Left lung (tissue), 4 donors: ENCODE measurements at regions not wholly inside any gene's neighbourhood (a gene's known extent, or its start where the extent isn't known, plus 50 kb on each side); places are given as distances from the start of the nearest gene placed in this dataset.

Experiments
- ATAC-seq: fragments of 200-7000 bp; cut with Tn5 transposase; one replicate; pipeline ENCODE4 v1.9.1; 2020; ENCODE audit warnings: moderate library complexity
- DNase-seq, 4 donors: peaks; one replicate each; pipeline ENCODE4 v3.0.0-alpha.2; 2013 to 2020
- H3K27ac ChIP-seq, 2 donors: fragments of 200-600 bp; sonication (generic) in 1 of 2; one replicate each; pipeline versions ENCODE4 v1.5.0 to v1.8.0; 2020 to 2021
- H3K27me3 ChIP-seq, 2 donors: fragments of 200-600 bp; sonication (generic) in 1 of 2; one replicate each; pipeline versions ENCODE4 v1.5.0 to v1.8.0; 2020 to 2021
- H3K36me3 ChIP-seq, 2 donors: fragments of 200-600 bp; sonication (generic) in 1 of 2; one replicate each; pipeline versions ENCODE4 v1.5.0 to v1.8.0; 2020 to 2021
- H3K4me1 ChIP-seq, 2 donors: fragments of 200-600 bp; one replicate each; pipeline ENCODE4 v1.8.0; 2021
- H3K4me3 ChIP-seq, 2 donors: fragments of 200-600 bp; sonication (generic) in 1 of 2; one replicate each; pipeline versions ENCODE4 v1.5.0 to v1.8.0; 2020 to 2021; ENCODE audit warnings: mild to moderate bottlenecking in 1 of 2
- H3K9me3 ChIP-seq, 2 donors: fragments of 200-600 bp; sonication (generic) in 1 of 2; one replicate each; pipeline versions ENCODE4 v1.5.0 to v1.8.0; 2020 to 2021
- intact Hi-C, 2 donors: fragments of 100-400 bp; cut with DNase I; formaldehyde crosslinking; loops; one replicate each; pipeline versions ENCODE4 v1.11.2 to v1.14.2; 2022
- TF ChIP-seq, protein P1 (sequence below), 2 donors: fragments of 200-600 bp; sonication (generic) in 1 of 2; IDR thresholded peaks; one replicate each; pipeline versions ENCODE4 v1.5.0 to v1.8.0; 2021; ENCODE audit warnings: antibody characterized with exemption in 2 of 2
- donor health status: DM: no; HTN: yes; CAD: no.
- donor health status: DM: no; HTN: no; CAD: no.

DNA sequence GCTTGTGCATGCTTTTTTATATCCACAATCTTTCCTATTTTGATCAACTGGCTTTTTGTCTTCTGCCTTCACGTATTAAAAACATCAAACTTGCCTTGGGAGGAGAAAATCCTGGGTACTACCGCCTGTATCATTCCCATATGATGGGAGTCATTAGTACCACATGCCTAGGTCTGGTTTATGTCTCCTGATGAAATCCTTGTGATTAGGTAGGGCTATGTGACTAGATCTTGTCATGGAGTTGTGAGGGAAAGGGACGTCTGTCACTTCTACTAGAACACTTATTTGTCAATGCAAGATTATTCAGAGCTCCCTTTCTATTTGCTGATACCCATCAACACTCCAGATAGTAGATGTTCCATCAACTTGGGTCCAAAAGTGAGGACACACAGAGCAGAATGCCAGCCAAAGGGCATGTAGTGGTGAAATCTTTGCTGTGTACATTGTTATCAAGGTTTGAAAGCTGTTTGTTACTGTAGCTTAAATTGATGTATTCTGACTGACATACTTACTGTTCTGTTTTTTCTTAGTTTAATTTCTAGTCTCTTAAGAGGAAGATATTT lies 621.8 kb upstream of the NR5A2 start:
- ATAC-seq, result no peak
- no peak for DNase-seq
- Histone ChIP-seq H3K36me3 (no peaks in the 10 kb centered on the region), H3K27me3 (no peaks in the 10 kb centered on the region), H3K27ac (no peak overlapping the region), H3K4me3 (no peak overlapping the region), H3K4me1 (no peaks in the 10 kb centered on the region), H3K9me3 (no peaks in the 10 kb centered on the region)
- intact Hi-C loops, result no loop called here
- TF ChIP-seq, protein P1, sequence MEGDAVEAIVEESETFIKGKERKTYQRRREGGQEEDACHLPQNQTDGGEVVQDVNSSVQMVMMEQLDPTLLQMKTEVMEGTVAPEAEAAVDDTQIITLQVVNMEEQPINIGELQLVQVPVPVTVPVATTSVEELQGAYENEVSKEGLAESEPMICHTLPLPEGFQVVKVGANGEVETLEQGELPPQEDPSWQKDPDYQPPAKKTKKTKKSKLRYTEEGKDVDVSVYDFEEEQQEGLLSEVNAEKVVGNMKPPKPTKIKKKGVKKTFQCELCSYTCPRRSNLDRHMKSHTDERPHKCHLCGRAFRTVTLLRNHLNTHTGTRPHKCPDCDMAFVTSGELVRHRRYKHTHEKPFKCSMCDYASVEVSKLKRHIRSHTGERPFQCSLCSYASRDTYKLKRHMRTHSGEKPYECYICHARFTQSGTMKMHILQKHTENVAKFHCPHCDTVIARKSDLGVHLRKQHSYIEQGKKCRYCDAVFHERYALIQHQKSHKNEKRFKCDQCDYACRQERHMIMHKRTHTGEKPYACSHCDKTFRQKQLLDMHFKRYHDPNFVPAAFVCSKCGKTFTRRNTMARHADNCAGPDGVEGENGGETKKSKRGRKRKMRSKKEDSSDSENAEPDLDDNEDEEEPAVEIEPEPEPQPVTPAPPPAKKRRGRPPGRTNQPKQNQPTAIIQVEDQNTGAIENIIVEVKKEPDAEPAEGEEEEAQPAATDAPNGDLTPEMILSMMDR (IDR thresholded peaks at IDR 0.05), result no peak

GRCh38 chr1:199410462-199410861 lies 617.0 kb upstream of the NR5A2 start:
- ATAC-seq, result no peak
- DNase-seq, result no peak
- H3K9me3 ChIP-seq, result peaks cover 0 to under 1% of the 10 kb centered on the region in 2 donors
- TF ChIP-seq, protein P1 (IDR thresholded peaks at IDR 0.05), result no peak
- no peak overlapping the region for H3K27ac ChIP-seq
- no peaks in the 10 kb centered on the region for H3K36me3 ChIP-seq
- H3K4me3 ChIP-seq, result no peak overlapping the region
- H3K4me1 ChIP-seq, result no peaks in the 10 kb centered on the region
- intact Hi-C loops, result no loop called here
- H3K27me3 ChIP-seq, result no peaks in the 10 kb centered on the region

- Histone ChIP-seq H3K27ac (no peak overlapping the region), H3K9me3 (peaks cover 0 to 11% of the 10 kb centered on the region in 2 donors), H3K4me3 (no peak overlapping the region), H3K4me1 (no peaks in the 10 kb centered on the region), H3K36me3 (no peaks in the 10 kb centered on the region), H3K27me3 (no peaks in the 10 kb centered on the region)
- no peak for DNase-seq
- intact Hi-C loops, result no loop called here
- TF ChIP-seq, protein P1 (IDR thresholded peaks at IDR 0.05), result no peak
- no peak for ATAC-seq
Measured at GRCh38 chr1:199411506-199411905, 616.0 kb upstream of the NR5A2 start.

GRCh38 chr1:199422206-199422605 lies 605.3 kb upstream of the NR5A2 start:
- Histone ChIP-seq H3K27me3 (no peaks in the 10 kb centered on the region), H3K36me3 (no peaks in the 10 kb centered on the region), H3K4me3 (no peak overlapping the region), H3K27ac (no peak overlapping the region), H3K4me1 (no peaks in the 10 kb centered on the region), H3K9me3 (peaks cover 0 to 4% of the 10 kb centered on the region in 2 donors)
- TF ChIP-seq, protein P1 (IDR thresholded peaks at IDR 0.05), result peak in 1 of 2 donors; percentile 23
- DNase-seq, result peak in 1 of 4 donors; percentile 3
- intact Hi-C loops, result no loop called here
- peak; percentile 85 for ATAC-seq

DNA sequence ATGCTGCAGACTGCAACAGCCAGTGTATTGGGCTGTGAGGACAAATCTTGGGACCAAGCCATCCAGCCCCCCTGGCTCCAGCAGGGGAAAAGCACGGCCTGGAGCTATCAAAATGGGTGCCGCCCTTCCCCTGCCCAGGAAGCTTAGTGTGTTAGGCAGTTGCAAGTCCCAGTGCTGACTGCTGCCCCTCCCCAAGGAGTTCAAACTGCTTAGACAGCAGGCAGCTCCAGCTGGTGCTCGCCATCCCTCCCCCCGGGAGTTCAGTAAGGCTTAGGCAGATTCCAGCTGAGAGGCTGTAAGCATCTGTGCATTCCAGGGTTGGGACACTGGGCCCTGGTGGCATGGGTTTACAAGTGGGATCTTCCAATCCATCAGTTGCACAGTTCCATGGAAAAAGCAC lies 579.6 kb upstream of the NR5A2 start:
- DNase-seq (peak in 1 of 4 donors; percentile 35), ATAC-seq (no peak)
- intact Hi-C loops, result no loop called here

More for the DNA sequence above, 579.6 kb upstream of the NR5A2 start:
- Histone ChIP-seq H3K27ac (no peak overlapping the region), H3K4me3 (no peak overlapping the region), H3K36me3 (no peaks in the 10 kb centered on the region), H3K4me1 (no peaks in the 10 kb centered on the region), H3K9me3 (no peaks in the 10 kb centered on the region), H3K27me3 (no peaks in the 10 kb centered on the region)
- TF ChIP-seq, protein P1 (IDR thresholded peaks at IDR 0.05), result no peak
